Chondrocyte (in vitro differentiated cells): ENCODE measurements at regions not wholly inside any gene's neighbourhood (a gene's known extent, or its start where the extent isn't known, plus 50 kb on each side); places are given as distances from the start of the nearest gene placed in this dataset.

Source experiments
- DNase-seq: peaks from one replicate; pipeline ENCODE4 v3.0.0; 2021; ENCODE audit warnings: mixed read lengths, low spot score
- H3K27ac Mint-ChIP-seq: one replicate; pipeline ENCODE4 v1.8.0; 2021; ENCODE audit warnings: mild to moderate bottlenecking, moderate library complexity, mixed read lengths; ENCODE audit not compliant: unreplicated experiment
- H3K27me3 Mint-ChIP-seq: 2 replicates; pipeline ENCODE4 v1.8.0; 2021; ENCODE audit warnings: low read depth, mixed read lengths
- H3K36me3 Mint-ChIP-seq: 2 replicates; pipeline ENCODE4 v1.8.0; 2021; ENCODE audit warnings: low read depth, mixed read lengths
- H3K4me1 Mint-ChIP-seq: 2 replicates; pipeline ENCODE4 v1.8.0; 2021; ENCODE audit warnings: low read depth, mild to moderate bottlenecking, mixed read lengths
- H3K4me3 Mint-ChIP-seq: one replicate; pipeline ENCODE4 v1.8.0; 2021; ENCODE audit warnings: mild to moderate bottlenecking, moderate library complexity, mixed read lengths; ENCODE audit not compliant: unreplicated experiment
- H3K9me3 Mint-ChIP-seq: 2 replicates; pipeline ENCODE4 v1.8.0; 2021; ENCODE audit warnings: low read depth, mixed read lengths
- TF ChIP-seq, protein P1 (sequence below): fragments of 200-600 bp; sonication (generic); IDR thresholded peaks from 2 replicates; pipeline ENCODE4 v1.5.0; 2021; ENCODE audit warnings: antibody characterized with exemption, mild to moderate bottlenecking, moderate library complexity

DNA sequence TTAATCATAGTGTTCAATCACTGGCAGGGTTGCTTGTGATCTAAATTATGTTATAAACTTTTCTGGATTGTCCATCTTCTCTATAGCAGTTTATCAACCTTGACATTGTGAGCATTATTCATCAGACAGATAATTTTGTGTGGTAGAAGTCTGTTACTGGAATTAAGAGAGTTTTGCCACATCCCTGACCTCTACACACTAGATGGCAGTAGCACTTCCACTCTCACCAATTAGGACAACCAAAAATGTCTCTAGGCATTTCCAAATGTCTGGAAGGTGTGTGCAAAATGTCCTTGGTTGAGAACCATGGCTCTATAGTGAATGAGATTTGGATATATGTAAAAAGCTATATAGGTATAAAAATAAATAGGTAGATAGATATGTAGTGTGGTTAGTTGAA is 324.1 kb upstream of the FAM47C start:
- no peak overlapping the region for H3K4me3 Mint-ChIP-seq
- H3K27me3 Mint-ChIP-seq: no peaks in the 10 kb centered on the region
- TF ChIP-seq, protein P1, sequence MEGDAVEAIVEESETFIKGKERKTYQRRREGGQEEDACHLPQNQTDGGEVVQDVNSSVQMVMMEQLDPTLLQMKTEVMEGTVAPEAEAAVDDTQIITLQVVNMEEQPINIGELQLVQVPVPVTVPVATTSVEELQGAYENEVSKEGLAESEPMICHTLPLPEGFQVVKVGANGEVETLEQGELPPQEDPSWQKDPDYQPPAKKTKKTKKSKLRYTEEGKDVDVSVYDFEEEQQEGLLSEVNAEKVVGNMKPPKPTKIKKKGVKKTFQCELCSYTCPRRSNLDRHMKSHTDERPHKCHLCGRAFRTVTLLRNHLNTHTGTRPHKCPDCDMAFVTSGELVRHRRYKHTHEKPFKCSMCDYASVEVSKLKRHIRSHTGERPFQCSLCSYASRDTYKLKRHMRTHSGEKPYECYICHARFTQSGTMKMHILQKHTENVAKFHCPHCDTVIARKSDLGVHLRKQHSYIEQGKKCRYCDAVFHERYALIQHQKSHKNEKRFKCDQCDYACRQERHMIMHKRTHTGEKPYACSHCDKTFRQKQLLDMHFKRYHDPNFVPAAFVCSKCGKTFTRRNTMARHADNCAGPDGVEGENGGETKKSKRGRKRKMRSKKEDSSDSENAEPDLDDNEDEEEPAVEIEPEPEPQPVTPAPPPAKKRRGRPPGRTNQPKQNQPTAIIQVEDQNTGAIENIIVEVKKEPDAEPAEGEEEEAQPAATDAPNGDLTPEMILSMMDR: no peak
- DNase-seq: no peak
- no peak overlapping the region for H3K27ac Mint-ChIP-seq
- H3K4me1 Mint-ChIP-seq: no peaks in the 10 kb centered on the region
- no peaks in the 10 kb centered on the region for H3K36me3 Mint-ChIP-seq
- peaks cover 8% of the 10 kb centered on the region for H3K9me3 Mint-ChIP-seq

DNA sequence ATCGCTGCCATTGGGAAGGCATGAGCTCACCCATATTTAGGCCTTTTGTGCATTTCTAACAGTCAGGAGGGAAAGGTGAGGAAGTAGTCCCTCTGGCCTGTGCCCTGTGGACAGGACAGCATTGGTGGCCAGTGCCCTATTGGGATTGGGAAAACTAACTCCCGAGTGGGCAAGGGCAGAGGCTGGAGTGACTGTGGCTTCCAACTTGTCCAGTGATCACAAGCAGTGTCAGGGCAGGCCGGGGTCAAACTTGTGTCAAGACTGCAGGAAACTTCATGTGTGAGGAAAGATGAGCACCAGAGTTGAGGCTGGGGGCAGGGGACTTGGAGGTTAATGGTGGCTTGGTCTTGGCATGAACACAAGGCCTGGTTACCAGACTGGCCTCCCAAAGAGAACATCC is 286.2 kb upstream of the FAM47C start:
- no peaks in the 10 kb centered on the region for H3K27me3 Mint-ChIP-seq
- no peak overlapping the region for H3K27ac Mint-ChIP-seq
- no peak for DNase-seq
- H3K36me3 Mint-ChIP-seq: no peaks in the 10 kb centered on the region
- H3K4me1 Mint-ChIP-seq: no peaks in the 10 kb centered on the region
- H3K9me3 Mint-ChIP-seq: peaks cover 8% of the 10 kb centered on the region
- no peak overlapping the region for H3K4me3 Mint-ChIP-seq
- TF ChIP-seq, protein P1: no peak

DNA sequence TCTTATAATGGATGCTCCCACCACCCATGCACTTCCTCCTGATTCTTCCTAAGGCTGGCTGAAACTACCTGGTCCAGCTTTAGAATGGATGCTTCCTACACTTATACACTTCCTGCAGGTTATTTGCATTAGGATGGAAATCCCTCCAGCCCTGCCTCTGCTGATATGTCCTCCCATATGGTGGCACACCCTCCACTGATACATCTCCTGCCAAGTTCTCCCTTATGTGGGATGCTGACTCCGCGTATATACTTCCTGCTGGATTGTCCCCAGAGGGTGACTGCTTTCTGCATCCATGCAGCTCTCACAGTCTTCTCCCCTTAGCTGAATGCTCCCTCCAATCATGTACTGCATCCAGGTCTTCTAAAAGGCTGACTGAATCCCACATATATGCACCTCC is 254.6 kb upstream of the FAM47C start:
- TF ChIP-seq, protein P1: no peak
- H3K4me1 Mint-ChIP-seq: no peaks in the 10 kb centered on the region
- DNase-seq: no peak

DNA sequence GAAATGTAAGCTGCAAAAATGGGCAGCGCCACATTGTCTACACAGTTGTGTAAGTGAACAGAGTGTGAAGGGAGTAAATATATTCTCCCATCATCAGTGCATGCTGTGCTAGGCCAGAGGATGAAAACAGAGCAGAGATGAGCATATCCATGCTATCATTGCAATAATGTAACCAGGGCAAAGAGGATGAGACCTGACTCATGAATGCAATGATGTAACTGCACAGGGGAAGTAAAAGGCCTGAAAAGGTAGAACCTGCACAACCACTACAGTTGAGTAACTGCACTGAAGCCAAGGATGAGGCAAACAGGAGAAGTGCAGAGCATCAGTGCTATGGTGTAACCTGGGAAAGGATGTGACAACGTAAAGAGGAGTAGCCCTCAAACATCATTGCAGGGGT is 220.4 kb upstream of the FAM47C start:
- Mint-ChIP-seq H3K27me3 (no peaks in the 10 kb centered on the region), H3K36me3 (no peaks in the 10 kb centered on the region), H3K4me1 (no peaks in the 10 kb centered on the region), H3K9me3 (peaks cover 3% of the 10 kb centered on the region), H3K4me3 (no peak overlapping the region), H3K27ac (no peak overlapping the region)
- DNase-seq: no peak
- TF ChIP-seq, protein P1: no peak

More for the DNA sequence above, 254.6 kb upstream of the FAM47C start:
- peaks cover 5% of the 10 kb centered on the region for H3K9me3 Mint-ChIP-seq
- H3K27me3 Mint-ChIP-seq: no peaks in the 10 kb centered on the region
- H3K4me3 Mint-ChIP-seq: no peak overlapping the region
- no peak overlapping the region for H3K27ac Mint-ChIP-seq
- H3K36me3 Mint-ChIP-seq: no peaks in the 10 kb centered on the region

DNA sequence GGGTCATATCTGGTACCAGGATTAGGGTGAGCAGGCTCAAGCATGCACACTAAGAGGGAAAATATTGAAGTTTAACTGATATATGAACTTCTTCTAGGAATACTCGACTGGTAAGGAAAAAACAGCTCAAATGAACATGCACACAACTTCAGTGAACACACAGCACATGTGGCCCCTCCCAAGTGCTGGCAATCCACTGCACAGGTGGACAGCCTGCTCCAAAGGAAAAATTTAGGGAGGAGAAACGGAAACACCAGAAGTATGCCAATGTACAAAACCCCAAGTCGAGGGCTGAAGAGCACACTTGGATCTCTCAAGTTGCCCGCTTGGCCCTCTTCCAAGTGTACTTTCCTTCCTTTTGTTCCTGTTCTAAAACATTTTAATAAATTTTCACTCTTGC is 205.0 kb upstream of the FAM47C start:
- H3K4me1 Mint-ChIP-seq: no peaks in the 10 kb centered on the region
- no peaks in the 10 kb centered on the region for H3K36me3 Mint-ChIP-seq
- no peak overlapping the region for H3K27ac Mint-ChIP-seq
- DNase-seq: no peak
- peaks cover 4% of the 10 kb centered on the region for H3K9me3 Mint-ChIP-seq
- no peak overlapping the region for H3K4me3 Mint-ChIP-seq
- TF ChIP-seq, protein P1: no peak
- no peaks in the 10 kb centered on the region for H3K27me3 Mint-ChIP-seq
